ENCODE measurements at regions not wholly inside any gene's neighbourhood (a gene's known extent, or its start where the extent isn't known, plus 50 kb on each side); places are given as distances from the start of the nearest gene placed in this dataset.

- DNase-seq (ENCODE audit: low spot score): no peak
Observed at GRCh38 chr4:59086410-59086809, 1976.2 kb upstream of the IGFBP7 start.

GRCh38 chr4:59091146-59092142 is 1981.3 kb upstream of the IGFBP7 start:
- no peak for DNase-seq (ENCODE audit: low spot score)

- DNase-seq (ENCODE audit: low spot score): no peak
Observed at GRCh38 chr4:59094505-59094904, 1984.3 kb upstream of the IGFBP7 start.

GRCh38 chr4:59102311-59102710 is 1992.1 kb upstream of the IGFBP7 start:
- DNase-seq (ENCODE audit: low spot score): no peak

GRCh38 chr4:59120287-59120814 is 2010.2 kb upstream of the IGFBP7 start:
- DNase-seq (ENCODE audit: low spot score): no peak

GRCh38 chr4:59122626-59123025 is 2012.4 kb upstream of the IGFBP7 start:
- DNase-seq (ENCODE audit: low spot score): no peak

- no peak for DNase-seq (ENCODE audit: low spot score)
Observed at GRCh38 chr4:59126159-59126558, 2016.0 kb upstream of the IGFBP7 start.

- DNase-seq (ENCODE audit: low spot score): no peak
Observed at GRCh38 chr4:59127006-59127405, 2016.8 kb upstream of the IGFBP7 start.

GRCh38 chr4:59127743-59128142 is 2017.6 kb upstream of the IGFBP7 start:
- DNase-seq (ENCODE audit: low spot score): no peak

GRCh38 chr4:59135248-59135985 is 2025.2 kb upstream of the IGFBP7 start:
- no peak for DNase-seq (ENCODE audit: low spot score)

- DNase-seq (ENCODE audit: low spot score): no peak
Observed at GRCh38 chr4:59161249-59161648, 2038.9 kb upstream of the ADGRL3 start.

GRCh38 chr4:59175617-59176016 is 2024.5 kb upstream of the ADGRL3 start:
- no peak for DNase-seq (ENCODE audit: low spot score)

GRCh38 chr4:59179372-59179771 is 2020.8 kb upstream of the ADGRL3 start:
- no peak for DNase-seq (ENCODE audit: low spot score)

GRCh38 chr4:59180161-59180560 is 2020.0 kb upstream of the ADGRL3 start:
- no peak for DNase-seq (ENCODE audit: low spot score)

GRCh38 chr4:59180969-59181368 is 2019.2 kb upstream of the ADGRL3 start:
- DNase-seq (ENCODE audit: low spot score): no peak

- DNase-seq (ENCODE audit: low spot score): no peak
Observed at GRCh38 chr4:59195839-59196238, 2004.3 kb upstream of the ADGRL3 start.

- no peak for DNase-seq (ENCODE audit: low spot score)
Observed at GRCh38 chr4:59200992-59201391, 1999.1 kb upstream of the ADGRL3 start.

- DNase-seq (ENCODE audit: low spot score): no peak
Observed at GRCh38 chr4:59217910-59218631, 1982.1 kb upstream of the ADGRL3 start.

- no peak for DNase-seq (ENCODE audit: low spot score)
Observed at GRCh38 chr4:59222221-59222620, 1977.9 kb upstream of the ADGRL3 start.

GRCh38 chr4:59223292-59223941 is 1976.7 kb upstream of the ADGRL3 start:
- no peak for DNase-seq (ENCODE audit: low spot score)

GRCh38 chr4:59238212-59238611 is 1961.9 kb upstream of the ADGRL3 start:
- DNase-seq (ENCODE audit: low spot score): no peak

GRCh38 chr4:59240011-59240410 is 1960.1 kb upstream of the ADGRL3 start:
- no peak for DNase-seq (ENCODE audit: low spot score)
